ENCODE measurements at regions not wholly inside any gene's neighbourhood (a gene's known extent, or its start where the extent isn't known, plus 50 kb on each side); places are given as distances from the start of the nearest gene placed in this dataset.

DNA sequence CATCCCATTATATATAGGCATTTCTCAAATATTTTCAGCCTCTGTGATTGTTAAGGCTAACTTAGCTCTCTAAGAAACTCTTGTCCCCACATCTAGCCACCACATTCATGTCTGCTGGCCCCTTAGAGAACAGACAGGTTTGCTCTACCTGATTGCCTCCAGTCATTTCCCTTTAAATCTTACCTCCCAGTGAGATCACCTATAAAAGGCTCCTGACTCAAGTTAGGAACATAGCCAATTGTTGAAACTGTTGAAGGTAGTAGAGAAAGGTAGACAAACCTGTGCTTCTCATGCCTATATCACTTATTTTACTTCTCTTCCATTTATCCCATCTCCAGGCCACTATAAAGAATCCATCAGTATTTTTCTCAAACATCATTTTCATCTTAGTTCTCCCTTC lies 771.4 kb downstream of the DIAPH3 start:
- TF ChIP-seq, protein P1, sequence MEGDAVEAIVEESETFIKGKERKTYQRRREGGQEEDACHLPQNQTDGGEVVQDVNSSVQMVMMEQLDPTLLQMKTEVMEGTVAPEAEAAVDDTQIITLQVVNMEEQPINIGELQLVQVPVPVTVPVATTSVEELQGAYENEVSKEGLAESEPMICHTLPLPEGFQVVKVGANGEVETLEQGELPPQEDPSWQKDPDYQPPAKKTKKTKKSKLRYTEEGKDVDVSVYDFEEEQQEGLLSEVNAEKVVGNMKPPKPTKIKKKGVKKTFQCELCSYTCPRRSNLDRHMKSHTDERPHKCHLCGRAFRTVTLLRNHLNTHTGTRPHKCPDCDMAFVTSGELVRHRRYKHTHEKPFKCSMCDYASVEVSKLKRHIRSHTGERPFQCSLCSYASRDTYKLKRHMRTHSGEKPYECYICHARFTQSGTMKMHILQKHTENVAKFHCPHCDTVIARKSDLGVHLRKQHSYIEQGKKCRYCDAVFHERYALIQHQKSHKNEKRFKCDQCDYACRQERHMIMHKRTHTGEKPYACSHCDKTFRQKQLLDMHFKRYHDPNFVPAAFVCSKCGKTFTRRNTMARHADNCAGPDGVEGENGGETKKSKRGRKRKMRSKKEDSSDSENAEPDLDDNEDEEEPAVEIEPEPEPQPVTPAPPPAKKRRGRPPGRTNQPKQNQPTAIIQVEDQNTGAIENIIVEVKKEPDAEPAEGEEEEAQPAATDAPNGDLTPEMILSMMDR (IDR thresholded peaks at IDR 0.05): no peak
- intact Hi-C loops (cut with micrococcal nuclease): no loop called here
- DNase-seq: no peak
- Mint-ChIP-seq H3K4me3 (no peak overlapping the region), H3K27me3 (peaks cover 2% of the 10 kb centered on the region), H3K27ac (no peak overlapping the region), H3K9me3 (no peaks in the 10 kb centered on the region), H3K36me3 (ENCODE audit: low read depth) (no peaks in the 10 kb centered on the region), H3K4me1 (ENCODE audit: low read depth) (no peaks in the 10 kb centered on the region)
- ATAC-seq: no peak
- ChIA-PET CTCF (interaction anchor here (0.6 to 2.9 kb wide), 20 partner anchors 8 to 1037 kb away, joined by 3 to 22 read pairs (median 4); no protein-coding TSS in a partner anchor), POLR2A (no interaction called here)

DNA sequence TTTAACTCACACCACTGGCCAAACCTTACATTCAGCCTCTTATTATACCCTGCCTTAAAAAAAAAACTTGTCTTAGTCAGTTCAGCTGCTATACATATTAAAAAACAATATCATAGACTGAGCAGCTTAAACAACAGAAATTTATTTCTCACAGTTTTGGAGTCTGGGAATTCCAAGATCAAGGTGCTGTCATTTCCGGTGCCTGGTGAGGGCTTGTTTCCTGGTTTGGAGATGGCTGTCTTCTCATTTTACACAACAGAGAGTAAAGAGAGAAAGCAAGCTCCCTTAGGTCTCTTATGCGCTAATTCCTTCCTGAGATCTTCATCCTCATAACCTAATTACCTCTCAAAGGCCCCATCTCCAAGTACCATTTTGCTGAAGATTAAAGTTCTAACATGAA lies 769.2 kb downstream of the DIAPH3 start:
- POLR2A ChIA-PET: interaction anchor here (0.6 kb wide), 1 partner anchor 208 kb away, joined by 3 read pairs; no protein-coding TSS in a partner anchor
- CTCF ChIA-PET: interaction anchor here (1.1 kb wide), 1 partner anchor 116 kb away, joined by 3 read pairs; no protein-coding TSS in a partner anchor
- H3K9me3 Mint-ChIP-seq: no peaks in the 10 kb centered on the region

DNA sequence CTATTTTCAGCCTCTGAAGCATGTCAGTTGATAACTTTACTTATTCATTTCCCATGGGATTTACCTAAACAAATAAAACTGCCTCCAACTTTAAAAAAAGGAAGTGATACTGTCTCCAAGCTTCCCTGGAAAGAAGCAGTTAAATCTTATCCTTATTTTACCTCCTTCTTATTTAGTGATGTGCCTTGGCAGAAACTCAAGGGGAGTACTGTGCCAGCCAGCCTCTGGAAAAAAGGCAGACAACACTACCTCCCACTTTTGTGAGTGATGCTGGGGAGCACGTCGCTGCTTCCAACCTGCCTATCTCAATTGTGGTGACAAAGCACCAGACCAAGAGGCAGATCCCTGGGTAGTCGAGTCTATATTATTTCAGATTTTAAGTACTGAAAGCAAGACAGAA lies 765.6 kb downstream of the DIAPH3 start:
- CTCF ChIA-PET: no interaction called here
- TF ChIP-seq, protein P1 (IDR thresholded peaks at IDR 0.05): no peak
- Mint-ChIP-seq H3K36me3 (ENCODE audit: low read depth) (no peaks in the 10 kb centered on the region), H3K9me3 (peaks cover under 1% of the 10 kb centered on the region), H3K4me3 (no peak overlapping the region), H3K27ac (no peak overlapping the region), H3K4me1 (ENCODE audit: low read depth) (no peaks in the 10 kb centered on the region), H3K27me3 (peaks cover 6% of the 10 kb centered on the region)
- POLR2A ChIA-PET: no interaction called here
- no peak for DNase-seq
- no peak for ATAC-seq
- intact Hi-C loops (cut with micrococcal nuclease): no loop called here

More for the DNA sequence above, 769.2 kb downstream of the DIAPH3 start:
- H3K4me3 Mint-ChIP-seq: no peak overlapping the region
- H3K27me3 Mint-ChIP-seq: peaks cover 3% of the 10 kb centered on the region
- ATAC-seq (no peak), DNase-seq (no peak)
- H3K36me3 Mint-ChIP-seq (ENCODE audit: low read depth): no peaks in the 10 kb centered on the region
- intact Hi-C loops (cut with micrococcal nuclease): no loop called here
- no peak overlapping the region for H3K27ac Mint-ChIP-seq
- no peaks in the 10 kb centered on the region for H3K4me1 Mint-ChIP-seq (ENCODE audit: low read depth)
- TF ChIP-seq, protein P1 (IDR thresholded peaks at IDR 0.05): no peak

DNA sequence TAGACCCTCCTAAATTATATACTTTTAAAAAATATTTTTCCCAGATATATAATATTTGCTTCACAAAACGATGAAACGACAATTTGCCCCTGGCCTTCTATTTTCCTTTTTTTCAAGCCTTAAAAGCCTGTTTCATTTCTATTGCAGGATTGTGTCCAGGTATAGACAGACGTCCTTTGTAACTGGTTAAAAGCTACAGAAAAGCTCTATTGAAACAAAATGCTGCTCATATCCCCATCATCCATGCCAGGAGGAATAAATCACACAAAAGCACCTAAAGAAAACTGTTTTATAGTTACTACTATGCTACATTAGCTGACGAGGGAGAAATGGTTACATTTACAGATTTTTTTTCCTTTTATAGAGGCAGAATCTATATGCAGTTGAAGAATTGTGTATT lies 765.1 kb downstream of the DIAPH3 start:
- ChIA-PET CTCF (no interaction called here), POLR2A (no interaction called here)
- DNase-seq (no peak), ATAC-seq (no peak)
- peaks cover 4% of the 10 kb centered on the region for H3K9me3 Mint-ChIP-seq
- H3K4me3 Mint-ChIP-seq: no peak overlapping the region
- H3K36me3 Mint-ChIP-seq (ENCODE audit: low read depth): no peaks in the 10 kb centered on the region
- H3K4me1 Mint-ChIP-seq (ENCODE audit: low read depth): no peaks in the 10 kb centered on the region
- H3K27ac Mint-ChIP-seq: no peak overlapping the region
- intact Hi-C loops (cut with micrococcal nuclease): no loop called here
- TF ChIP-seq, protein P1 (IDR thresholded peaks at IDR 0.05): no peak
- H3K27me3 Mint-ChIP-seq: peaks cover 6% of the 10 kb centered on the region

DNA sequence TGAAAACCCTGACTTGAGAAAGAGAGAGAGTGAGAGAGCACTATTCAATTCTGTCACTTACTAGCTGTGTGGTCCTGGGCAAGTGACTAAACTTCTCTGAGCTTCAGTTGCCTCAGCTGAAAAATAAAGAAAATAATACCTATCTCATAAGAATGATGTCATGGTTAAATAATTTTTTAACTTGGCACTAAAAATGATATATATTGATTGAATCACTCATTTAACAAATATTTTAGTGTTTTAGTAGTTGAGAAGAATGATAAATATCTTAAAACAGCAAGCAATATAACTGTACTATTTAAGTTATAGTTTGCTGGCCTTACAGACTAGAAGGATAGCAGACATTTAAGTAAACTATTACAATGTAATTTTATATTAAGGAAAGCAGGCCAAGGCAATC lies 764.2 kb downstream of the DIAPH3 start:
- Mint-ChIP-seq H3K27me3 (peaks cover 6% of the 10 kb centered on the region), H3K36me3 (ENCODE audit: low read depth) (no peaks in the 10 kb centered on the region), H3K9me3 (peaks cover 4% of the 10 kb centered on the region), H3K27ac (no peak overlapping the region), H3K4me1 (ENCODE audit: low read depth) (no peaks in the 10 kb centered on the region), H3K4me3 (no peak overlapping the region)
- intact Hi-C loops (cut with micrococcal nuclease): no loop called here
- CTCF ChIA-PET: interaction anchor here (1.9 kb wide), 1 partner anchor 8 kb away, joined by 9 read pairs; no protein-coding TSS in a partner anchor
- POLR2A ChIA-PET: no interaction called here
- ATAC-seq (no peak), DNase-seq (no peak)
- TF ChIP-seq, protein P1 (IDR thresholded peaks at IDR 0.05): no peak

Data from activated CD8-positive, alpha-beta T cell treated with anti-CD3 and anti-CD28 coated beads for 36 hours (primary cell).